Testis (tissue), 2 donors: ENCODE measurements at regions not wholly inside any gene's neighbourhood (a gene's known extent, or its start where the extent isn't known, plus 50 kb on each side); places are given as distances from the start of the nearest gene placed in this dataset.

Experiments used
- POLR2A ChIP-seq: fragments of 450-650 bp; IDR thresholded peaks from one replicate; pipeline ENCODE4 v1.6.1; 2017; ENCODE audit warnings: antibody characterized with exemption, mild to moderate bottlenecking, moderate library complexity
- TF ChIP-seq, protein P1 (sequence below), 3 experiments: fragments of 450-650 bp in 2 of 3; fragments of 200-600 bp in 1 of 3; sonication (generic) in 1 of 3; IDR thresholded peaks; one replicate each; pipeline ENCODE4 v1.5.1; 2016 to 2019; ENCODE audit warnings: antibody characterized with exemption in 3 of 3, mild to moderate bottlenecking in 2 of 3, moderate library complexity in 1 of 3

DNA sequence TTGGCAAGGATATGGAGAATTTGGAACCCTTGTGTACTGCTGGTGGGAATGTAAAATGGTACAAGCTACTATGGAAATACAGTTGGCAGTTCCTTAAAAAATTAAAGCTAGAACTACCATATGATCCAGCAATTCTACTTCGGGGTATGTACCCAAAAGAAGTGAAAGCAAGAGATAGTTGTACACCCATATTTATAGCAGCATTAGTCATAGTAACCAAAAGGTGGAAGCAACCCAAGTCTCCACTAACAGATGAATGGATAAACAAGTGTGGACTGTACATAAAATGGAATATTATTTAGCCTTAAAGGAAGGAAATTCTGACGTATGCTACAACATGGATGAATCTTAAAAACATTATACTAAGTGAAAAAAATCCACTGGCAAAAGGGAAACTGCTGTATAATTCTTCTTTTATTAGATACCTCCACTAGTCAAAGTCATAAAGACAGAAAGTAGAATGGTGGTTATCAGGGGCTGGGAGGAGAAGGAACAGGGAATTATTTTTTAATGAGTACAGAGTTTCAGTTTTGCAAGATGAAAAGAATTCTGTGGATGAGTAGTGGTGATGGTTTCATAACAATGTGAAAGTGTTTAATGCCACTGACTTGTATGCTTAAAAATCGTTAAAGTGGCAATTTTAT is 141.6 kb downstream of the RXFP2 start:
- TF ChIP-seq, protein P1, sequence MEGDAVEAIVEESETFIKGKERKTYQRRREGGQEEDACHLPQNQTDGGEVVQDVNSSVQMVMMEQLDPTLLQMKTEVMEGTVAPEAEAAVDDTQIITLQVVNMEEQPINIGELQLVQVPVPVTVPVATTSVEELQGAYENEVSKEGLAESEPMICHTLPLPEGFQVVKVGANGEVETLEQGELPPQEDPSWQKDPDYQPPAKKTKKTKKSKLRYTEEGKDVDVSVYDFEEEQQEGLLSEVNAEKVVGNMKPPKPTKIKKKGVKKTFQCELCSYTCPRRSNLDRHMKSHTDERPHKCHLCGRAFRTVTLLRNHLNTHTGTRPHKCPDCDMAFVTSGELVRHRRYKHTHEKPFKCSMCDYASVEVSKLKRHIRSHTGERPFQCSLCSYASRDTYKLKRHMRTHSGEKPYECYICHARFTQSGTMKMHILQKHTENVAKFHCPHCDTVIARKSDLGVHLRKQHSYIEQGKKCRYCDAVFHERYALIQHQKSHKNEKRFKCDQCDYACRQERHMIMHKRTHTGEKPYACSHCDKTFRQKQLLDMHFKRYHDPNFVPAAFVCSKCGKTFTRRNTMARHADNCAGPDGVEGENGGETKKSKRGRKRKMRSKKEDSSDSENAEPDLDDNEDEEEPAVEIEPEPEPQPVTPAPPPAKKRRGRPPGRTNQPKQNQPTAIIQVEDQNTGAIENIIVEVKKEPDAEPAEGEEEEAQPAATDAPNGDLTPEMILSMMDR (IDR thresholded peaks at IDR 0.05): no peak
- TF ChIP-seq POLR2A: no peak
